ENCODE measurements at regions not wholly inside any gene's neighbourhood (a gene's known extent, or its start where the extent isn't known, plus 50 kb on each side); places are given as distances from the start of the nearest gene placed in this dataset.
"Not testable (repeated sequence)": the region's sequence is repeated elsewhere in the genome, so short reads cannot be mapped to it uniquely, and the experiment has no call there.

- H3K27me3 Mint-ChIP-seq = no peaks in the 10 kb centered on the region
- no peak for ATAC-seq (replicated peaks; ENCODE audit: extremely low read depth, poor library complexity, severe bottlenecking)
These were observed 786.3 kb downstream of the SOCS6 start for GRCh38 chr18:71075147-71075546.

GRCh38 chr18:71068338-71068737, 779.5 kb downstream of the SOCS6 start:
- Mint-ChIP-seq H3K27ac (ENCODE audit: low read depth) (no peak overlapping the region), H3K4me3 (no peak overlapping the region), H3K36me3 (ENCODE audit: insufficient read depth) (no peaks in the 10 kb centered on the region), H3K27me3 (no peaks in the 10 kb centered on the region), H3K9me3 (peaks cover 17% of the 10 kb centered on the region), H3K4me1 (no peaks in the 10 kb centered on the region)
- no peak for ATAC-seq (replicated peaks; ENCODE audit: extremely low read depth, poor library complexity, severe bottlenecking)
- DNase-seq (ENCODE audit: low spot score in 2 of 2) = no peak

More at GRCh38 chr18:71075147-71075546, 786.3 kb downstream of the SOCS6 start:
- DNase-seq (ENCODE audit: low spot score in 2 of 2) = no peak
- peaks cover 17% of the 10 kb centered on the region for H3K9me3 Mint-ChIP-seq
- H3K27ac Mint-ChIP-seq (ENCODE audit: low read depth) = no peak overlapping the region
- H3K4me1 Mint-ChIP-seq = no peaks in the 10 kb centered on the region
- H3K36me3 Mint-ChIP-seq (ENCODE audit: insufficient read depth) = no peaks in the 10 kb centered on the region
- no peak overlapping the region for H3K4me3 Mint-ChIP-seq

GRCh38 chr18:71049893-71050292, 761.0 kb downstream of the SOCS6 start:
- H3K9me3 Mint-ChIP-seq = peaks cover 11% of the 10 kb centered on the region
- no peak overlapping the region for H3K27ac Mint-ChIP-seq (ENCODE audit: low read depth)
- no peaks in the 10 kb centered on the region for H3K36me3 Mint-ChIP-seq (ENCODE audit: insufficient read depth)
- H3K4me1 Mint-ChIP-seq = no peaks in the 10 kb centered on the region
- ATAC-seq (replicated peaks; ENCODE audit: extremely low read depth, poor library complexity, severe bottlenecking) = no peak
- H3K27me3 Mint-ChIP-seq = no peaks in the 10 kb centered on the region
- DNase-seq (ENCODE audit: low spot score in 2 of 2) = no peak
- H3K4me3 Mint-ChIP-seq = no peak overlapping the region

- H3K36me3 Mint-ChIP-seq (ENCODE audit: insufficient read depth) = no peaks in the 10 kb centered on the region
- no peak overlapping the region for H3K4me3 Mint-ChIP-seq
- peaks cover 11% of the 10 kb centered on the region for H3K9me3 Mint-ChIP-seq
- ATAC-seq (replicated peaks; ENCODE audit: extremely low read depth, poor library complexity, severe bottlenecking) (no peak), DNase-seq (ENCODE audit: low spot score in 2 of 2) (no peak)
- H3K27me3 Mint-ChIP-seq = no peaks in the 10 kb centered on the region
- H3K4me1 Mint-ChIP-seq = no peaks in the 10 kb centered on the region
- H3K27ac Mint-ChIP-seq (ENCODE audit: low read depth) = no peak overlapping the region
These were observed 759.0 kb downstream of the SOCS6 start for GRCh38 chr18:71047882-71048281.

GRCh38 chr18:71045331-71046065, 756.7 kb downstream of the SOCS6 start:
- ATAC-seq (replicated peaks; ENCODE audit: extremely low read depth, poor library complexity, severe bottlenecking) = no peak
- peaks cover 11% of the 10 kb centered on the region for H3K9me3 Mint-ChIP-seq

GRCh38 chr18:71040161-71040560, 751.3 kb downstream of the SOCS6 start:
- Mint-ChIP-seq H3K27ac (ENCODE audit: low read depth) (no peak overlapping the region), H3K4me3 (no peak overlapping the region), H3K27me3 (no peaks in the 10 kb centered on the region), H3K36me3 (ENCODE audit: insufficient read depth) (no peaks in the 10 kb centered on the region), H3K9me3 (peaks cover 15% of the 10 kb centered on the region), H3K4me1 (no peaks in the 10 kb centered on the region)
- ATAC-seq (replicated peaks; ENCODE audit: extremely low read depth, poor library complexity, severe bottlenecking) (no peak), DNase-seq (ENCODE audit: low spot score in 2 of 2) (no peak)

More at GRCh38 chr18:71045331-71046065, 756.7 kb downstream of the SOCS6 start:
- DNase-seq (ENCODE audit: low spot score in 2 of 2) = no peak
- Mint-ChIP-seq H3K36me3 (ENCODE audit: insufficient read depth) (no peaks in the 10 kb centered on the region), H3K4me1 (no peaks in the 10 kb centered on the region), H3K27ac (ENCODE audit: low read depth) (no peak overlapping the region), H3K27me3 (no peaks in the 10 kb centered on the region), H3K4me3 (no peak overlapping the region)

GRCh38 chr18:71038196-71038595, 749.4 kb downstream of the SOCS6 start:
- DNase-seq (ENCODE audit: low spot score in 2 of 2) (no peak), ATAC-seq (replicated peaks; ENCODE audit: extremely low read depth, poor library complexity, severe bottlenecking) (no peak)
- H3K4me1 Mint-ChIP-seq = no peaks in the 10 kb centered on the region
- no peaks in the 10 kb centered on the region for H3K36me3 Mint-ChIP-seq (ENCODE audit: insufficient read depth)
- H3K9me3 Mint-ChIP-seq = peaks cover 15% of the 10 kb centered on the region
- no peaks in the 10 kb centered on the region for H3K27me3 Mint-ChIP-seq
- H3K4me3 Mint-ChIP-seq = no peak overlapping the region
- no peak overlapping the region for H3K27ac Mint-ChIP-seq (ENCODE audit: low read depth)

- Mint-ChIP-seq H3K9me3 (peaks cover 15% of the 10 kb centered on the region), H3K4me1 (no peaks in the 10 kb centered on the region), H3K27me3 (no peaks in the 10 kb centered on the region), H3K27ac (ENCODE audit: low read depth) (no peak overlapping the region), H3K4me3 (no peak overlapping the region), H3K36me3 (ENCODE audit: insufficient read depth) (no peaks in the 10 kb centered on the region)
- no peak for DNase-seq (ENCODE audit: low spot score in 2 of 2)
- ATAC-seq (replicated peaks; ENCODE audit: extremely low read depth, poor library complexity, severe bottlenecking) = no peak
These were observed 747.9 kb downstream of the SOCS6 start for GRCh38 chr18:71036783-71037182.

GRCh38 chr18:71031296-71032191, 742.7 kb downstream of the SOCS6 start:
- H3K36me3 Mint-ChIP-seq (ENCODE audit: insufficient read depth); DNase-seq (ENCODE audit: low spot score in 2 of 2); H3K27ac Mint-ChIP-seq (ENCODE audit: low read depth); H3K4me3 Mint-ChIP-seq; H3K9me3 Mint-ChIP-seq; H3K27me3 Mint-ChIP-seq; ATAC-seq (replicated peaks; ENCODE audit: extremely low read depth, poor library complexity, severe bottlenecking); H3K4me1 Mint-ChIP-seq: not testable (repeated sequence)

GRCh38 chr18:71030085-71030484, 741.2 kb downstream of the SOCS6 start:
- H3K27me3 Mint-ChIP-seq; H3K4me3 Mint-ChIP-seq; H3K36me3 Mint-ChIP-seq (ENCODE audit: insufficient read depth); H3K9me3 Mint-ChIP-seq; H3K4me1 Mint-ChIP-seq; H3K27ac Mint-ChIP-seq (ENCODE audit: low read depth); ATAC-seq (replicated peaks; ENCODE audit: extremely low read depth, poor library complexity, severe bottlenecking); DNase-seq (ENCODE audit: low spot score in 2 of 2): not testable (repeated sequence)

GRCh38 chr18:71028285-71028762, 739.5 kb downstream of the SOCS6 start:
- Mint-ChIP-seq H3K9me3 (no peaks in the 10 kb centered on the region), H3K4me1 (no peaks in the 10 kb centered on the region), H3K36me3 (ENCODE audit: insufficient read depth) (no peaks in the 10 kb centered on the region), H3K4me3 (no peak overlapping the region), H3K27ac (ENCODE audit: low read depth) (no peak overlapping the region), H3K27me3 (no peaks in the 10 kb centered on the region)
- DNase-seq (ENCODE audit: low spot score in 2 of 2) (no peak), ATAC-seq (replicated peaks; ENCODE audit: extremely low read depth, poor library complexity, severe bottlenecking) (no peak)

- no peak overlapping the region for H3K4me3 Mint-ChIP-seq
- ATAC-seq (replicated peaks; ENCODE audit: extremely low read depth, poor library complexity, severe bottlenecking) (no peak), DNase-seq (ENCODE audit: low spot score in 2 of 2) (no peak)
- H3K27ac Mint-ChIP-seq (ENCODE audit: low read depth) = no peak overlapping the region
- no peaks in the 10 kb centered on the region for H3K27me3 Mint-ChIP-seq
- no peaks in the 10 kb centered on the region for H3K9me3 Mint-ChIP-seq
- H3K4me1 Mint-ChIP-seq = no peaks in the 10 kb centered on the region
- peaks cover under 1% of the 10 kb centered on the region for H3K36me3 Mint-ChIP-seq (ENCODE audit: insufficient read depth)
These were observed 738.7 kb downstream of the SOCS6 start for GRCh38 chr18:71027531-71027930.
